Loucy (cell line): ENCODE measurements at regions not wholly inside any gene's neighbourhood (a gene's known extent, or its start where the extent isn't known, plus 50 kb on each side); places are given as distances from the start of the nearest gene placed in this dataset.

Source experiments
- H2AFZ ChIP-seq: fragments of 200-600 bp; sonication (generic); 2 replicates; pipeline ENCODE4 v1.6.0; 2016; ENCODE audit warnings: antibody characterized with exemption, mild to moderate bottlenecking, low read length, moderate library complexity
- H3F3A ChIP-seq: fragments of 200-600 bp; 2 replicates; pipeline ENCODE4 v1.6.0; 2016; ENCODE audit warnings: antibody characterized with exemption, low read depth, mild to moderate bottlenecking
- H3K27me3 ChIP-seq: fragments of 200-600 bp; sonication (generic); 2 replicates; pipeline ENCODE4 v1.6.1; 2014; ENCODE audit warnings: low read length, mild to moderate bottlenecking; ENCODE audit not compliant: insufficient read depth, poor library complexity, severe bottlenecking
- H3K36me3 ChIP-seq: fragments of 200-600 bp; sonication (generic); 2 replicates; pipeline ENCODE4 v1.6.1; 2016; ENCODE audit warnings: low read length; ENCODE audit not compliant: insufficient read depth
- H3K4me1 ChIP-seq: fragments of 200-600 bp; sonication (generic); 2 replicates; pipeline ENCODE4 v1.5.1; 2014; ENCODE audit warnings: low read length, mild to moderate bottlenecking; ENCODE audit not compliant: insufficient read depth, poor library complexity, severe bottlenecking
- H3K4me2 ChIP-seq: fragments of 200-600 bp; sonication (generic); 2 replicates; pipeline ENCODE4 v1.6.0; 2014; ENCODE audit warnings: antibody characterized with exemption, low read length, low read depth, mild to moderate bottlenecking; ENCODE audit not compliant: poor library complexity, severe bottlenecking
- H3K4me3 ChIP-seq: fragments of 200-600 bp; sonication (generic); 2 replicates; pipeline ENCODE4 v1.5.1; 2014; ENCODE audit warnings: low read length, mild to moderate bottlenecking, mixed read lengths; ENCODE audit not compliant: poor library complexity, severe bottlenecking
- H3K79me2 ChIP-seq: fragments of 200-600 bp; sonication (generic); 2 replicates; pipeline ENCODE4 v1.6.1; 2014; ENCODE audit warnings: low read length; ENCODE audit not compliant: insufficient read depth
- H3K9ac ChIP-seq: fragments of 200-600 bp; sonication (generic); 2 replicates; pipeline ENCODE4 v1.6.0; 2014; ENCODE audit warnings: mild to moderate bottlenecking, low read depth, low read length, moderate library complexity; ENCODE audit not compliant: poor library complexity, severe bottlenecking
- H3K9me2 ChIP-seq: fragments of 200-600 bp; sonication (generic); replicated peaks from 2 replicates; pipeline ENCODE4 v1.6.1; 2016; ENCODE audit warnings: low read depth, low read length, mixed read lengths
- H3K9me3 ChIP-seq: fragments of 200-600 bp; sonication (generic); 2 replicates; pipeline ENCODE4 v1.6.1; 2014; ENCODE audit warnings: mild to moderate bottlenecking, antibody characterized with exemption, low read length, low read depth; ENCODE audit not compliant: insufficient read depth
- H4K20me1 ChIP-seq: fragments of 200-600 bp; sonication (generic); 2 replicates; pipeline ENCODE4 v1.6.0; 2014; ENCODE audit warnings: antibody characterized with exemption, low read length, mild to moderate bottlenecking; ENCODE audit not compliant: insufficient read depth, poor library complexity, severe bottlenecking
- EZH2phosphoT487 ChIP-seq: fragments of 200-600 bp; IDR thresholded peaks from 2 replicates; pipeline ENCODE4 v1.6.1; 2018; ENCODE audit warnings: antibody characterized with exemption, mild to moderate bottlenecking, moderate library complexity, borderline replicate concordance
- TF ChIP-seq, protein P1 (sequence below): fragments of 200-600 bp; sonication (generic); conservative IDR thresholded peaks from 2 replicates; pipeline ENCODE4 v1.5.1; 2014; ENCODE audit warnings: mild to moderate bottlenecking, antibody characterized with exemption, low read length

GRCh38 chr14:61861320-61861865 is 99.2 kb downstream of the SNAPC1 start:
- Histone ChIP-seq H3F3A (no peaks in the 10 kb centered on the region), H3K9me2 (no peaks in the 10 kb centered on the region), H2AFZ (no peak overlapping the region), H3K4me3 (no peak overlapping the region), H3K36me3 (no peaks in the 10 kb centered on the region), H3K4me2 (no peak overlapping the region), H4K20me1 (no peaks in the 10 kb centered on the region), H3K9me3 (no peaks in the 10 kb centered on the region), H3K79me2 (no peaks in the 10 kb centered on the region), H3K27me3 (no peaks in the 10 kb centered on the region), H3K4me1 (no peaks in the 10 kb centered on the region), H3K9ac (no peak overlapping the region)
- TF ChIP-seq, protein P1, sequence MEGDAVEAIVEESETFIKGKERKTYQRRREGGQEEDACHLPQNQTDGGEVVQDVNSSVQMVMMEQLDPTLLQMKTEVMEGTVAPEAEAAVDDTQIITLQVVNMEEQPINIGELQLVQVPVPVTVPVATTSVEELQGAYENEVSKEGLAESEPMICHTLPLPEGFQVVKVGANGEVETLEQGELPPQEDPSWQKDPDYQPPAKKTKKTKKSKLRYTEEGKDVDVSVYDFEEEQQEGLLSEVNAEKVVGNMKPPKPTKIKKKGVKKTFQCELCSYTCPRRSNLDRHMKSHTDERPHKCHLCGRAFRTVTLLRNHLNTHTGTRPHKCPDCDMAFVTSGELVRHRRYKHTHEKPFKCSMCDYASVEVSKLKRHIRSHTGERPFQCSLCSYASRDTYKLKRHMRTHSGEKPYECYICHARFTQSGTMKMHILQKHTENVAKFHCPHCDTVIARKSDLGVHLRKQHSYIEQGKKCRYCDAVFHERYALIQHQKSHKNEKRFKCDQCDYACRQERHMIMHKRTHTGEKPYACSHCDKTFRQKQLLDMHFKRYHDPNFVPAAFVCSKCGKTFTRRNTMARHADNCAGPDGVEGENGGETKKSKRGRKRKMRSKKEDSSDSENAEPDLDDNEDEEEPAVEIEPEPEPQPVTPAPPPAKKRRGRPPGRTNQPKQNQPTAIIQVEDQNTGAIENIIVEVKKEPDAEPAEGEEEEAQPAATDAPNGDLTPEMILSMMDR = no peak
- no peak for TF ChIP-seq EZH2phosphoT487

DNA sequence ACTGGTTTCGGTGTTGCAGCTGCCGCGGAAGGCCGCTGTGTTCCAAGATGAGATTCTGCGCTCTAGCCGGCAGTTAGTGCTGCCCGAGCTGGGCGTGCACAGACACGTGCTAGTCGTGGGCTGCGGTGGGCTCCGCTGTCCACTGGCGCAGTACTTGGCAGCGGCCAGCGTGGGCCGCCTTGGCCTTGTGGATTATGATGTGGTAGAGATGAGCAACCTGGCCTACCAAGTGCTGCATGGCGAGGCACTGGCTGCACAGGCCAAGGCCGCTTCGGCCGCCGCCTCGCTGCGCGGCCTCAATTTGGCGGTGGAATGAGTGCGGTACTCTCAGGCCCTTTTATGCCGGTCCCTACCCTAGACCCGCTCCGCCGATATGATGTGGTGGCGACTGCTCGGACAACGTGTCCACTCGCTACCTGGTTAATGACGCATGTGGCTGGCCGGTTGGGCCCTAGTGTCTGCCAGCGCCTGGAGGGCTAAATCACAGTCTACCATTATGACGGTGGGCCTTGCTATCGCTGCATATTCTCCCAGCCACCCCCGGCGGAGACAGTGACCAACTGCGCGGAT is 102.2 kb downstream of the SNAPC1 start:
- Histone ChIP-seq H3K9me2 (no peaks in the 10 kb centered on the region), H3K9me3 (no peaks in the 10 kb centered on the region), H2AFZ (no peak overlapping the region), H3K4me2 (no peak overlapping the region), H3F3A (no peaks in the 10 kb centered on the region), H3K4me1 (no peaks in the 10 kb centered on the region), H3K9ac (no peak overlapping the region), H3K36me3 (no peaks in the 10 kb centered on the region), H3K79me2 (no peaks in the 10 kb centered on the region), H4K20me1 (no peaks in the 10 kb centered on the region), H3K27me3 (no peaks in the 10 kb centered on the region), H3K4me3 (no peak overlapping the region)
- TF ChIP-seq, protein P1 = no peak
- TF ChIP-seq EZH2phosphoT487 = no peak

- H3K79me2 ChIP-seq = no peaks in the 10 kb centered on the region
- no peak overlapping the region for H3K4me2 ChIP-seq
- H2AFZ ChIP-seq = no peak overlapping the region
- no peaks in the 10 kb centered on the region for H3K36me3 ChIP-seq
- no peak overlapping the region for H3K9ac ChIP-seq
- H3K27me3 ChIP-seq = no peaks in the 10 kb centered on the region
- H3K4me3 ChIP-seq = no peak overlapping the region
- TF ChIP-seq, protein P1 = no peak
- no peak for TF ChIP-seq EZH2phosphoT487
- H3K4me1 ChIP-seq = no peaks in the 10 kb centered on the region
- no peaks in the 10 kb centered on the region for H3K9me2 ChIP-seq
- H3F3A ChIP-seq = no peaks in the 10 kb centered on the region
- peaks cover 5% of the 10 kb centered on the region; the same call in 1 of the 2 replicates for H3K9me3 ChIP-seq
- no peaks in the 10 kb centered on the region for H4K20me1 ChIP-seq
These were observed 105.0 kb downstream of the SNAPC1 start for GRCh38 chr14:61866932-61867920.
